Ovary (tissue), 3 donors: ENCODE measurements at regions not wholly inside any gene's neighbourhood (a gene's known extent, or its start where the extent isn't known, plus 50 kb on each side); places are given as distances from the start of the nearest gene placed in this dataset.

Experiments used
- CTCF ChIP-seq, 3 donors: fragments of 450-650 bp in 2 of 3; fragments of 200-600 bp in 1 of 3; IDR thresholded peaks; one replicate each; pipeline versions ENCODE4 v1.5.1 to v1.8.0; 2016 to 2022; ENCODE audit warnings: antibody characterized with exemption in 3 of 3, mild to moderate bottlenecking in 1 of 3
- POLR2A ChIP-seq: fragments of 450-650 bp; IDR thresholded peaks from one replicate; pipeline ENCODE4 v1.6.1; 2017; ENCODE audit warnings: antibody characterized with exemption, mild to moderate bottlenecking, moderate library complexity
- donor health status: DM: no; HTN: no; CAD: no.

- TF ChIP-seq CTCF (IDR thresholded peaks at IDR 0.05) (no peak), POLR2A (no peak)
Measured at GRCh38 chr5:89885670-89886069, 523.9 kb downstream of the CETN3 start.
